ENCODE measurements at regions not wholly inside any gene's neighbourhood (a gene's known extent, or its start where the extent isn't known, plus 50 kb on each side); places are given as distances from the start of the nearest gene placed in this dataset.

- TF ChIP-seq MYC (IDR thresholded peaks at IDR 0.05; ENCODE audit: low read depth, low read length) (no peak), CTCF (IDR thresholded peaks at IDR 0.05; ENCODE audit: low read depth, low read length) (no peak), POLR2A (IDR thresholded peaks at IDR 0.05; ENCODE audit: extremely low read depth, insufficient read length) (no peak)
- TF ChIP-seq, protein P1, sequence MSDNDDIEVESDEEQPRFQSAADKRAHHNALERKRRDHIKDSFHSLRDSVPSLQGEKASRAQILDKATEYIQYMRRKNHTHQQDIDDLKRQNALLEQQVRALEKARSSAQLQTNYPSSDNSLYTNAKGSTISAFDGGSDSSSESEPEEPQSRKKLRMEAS (IDR thresholded peaks at IDR 0.05; ENCODE audit: low read depth, low read length), result no peak
These were observed 102.8 kb upstream of the JUN start for GRCh38 chr1:58886611-58887010.

All from NB4 (cell line).